ENCODE measurements at regions not wholly inside any gene's neighbourhood (a gene's known extent, or its start where the extent isn't known, plus 50 kb on each side); places are given as distances from the start of the nearest gene placed in this dataset.

GRCh38 chr11:86138958-86139357, 70.1 kb upstream of the PICALM start:
- no peak for DNase-seq
- Histone ChIP-seq H3K36me3 (ENCODE audit: low read depth, low read length) (no peaks in the 10 kb centered on the region), H3K4me1 (ENCODE audit: insufficient read depth, low read length) (peaks cover 10% of the 10 kb centered on the region; the same call in 1 of the 2 replicates), H3K79me2 (ENCODE audit: low read length) (no peaks in the 10 kb centered on the region), H3F3A (ENCODE audit: low read length, unreplicated experiment) (no peaks in the 10 kb centered on the region), H3K9me2 (replicated peaks; ENCODE audit: low read length) (no peaks in the 10 kb centered on the region), H3K4me3 (ENCODE audit: low read length) (no peak overlapping the region), H3K27ac (ENCODE audit: low read length) (no peak overlapping the region), H3K9ac (ENCODE audit: low read length) (no peak overlapping the region), H3K27me3 (ENCODE audit: low read length) (no peaks in the 10 kb centered on the region), H3K4me2 (ENCODE audit: low read length) (no peak overlapping the region), H4K20me1 (ENCODE audit: low read length) (no peaks in the 10 kb centered on the region), H3K9me3 (ENCODE audit: low read length) (no peaks in the 10 kb centered on the region), H2AFZ (ENCODE audit: low read length) (no peak overlapping the region)
- TF ChIP-seq EZH2phosphoT487 (IDR thresholded peaks at IDR 0.05; ENCODE audit: borderline replicate concordance, low read length) = no peak
- no peak for TF ChIP-seq CTCF (conservative IDR thresholded peaks at IDR 0.05; ENCODE audit: low read depth, low read length)
- no peak for TF ChIP-seq EZH2 (IDR thresholded peaks at IDR 0.05; ENCODE audit: low read length, unreplicated experiment)
- CTCF ChIA-PET = no interaction called here
- BruUV-seq (replicated peaks) = no TSS peak
- POLR2A ChIA-PET (ENCODE audit: unreplicated experiment) = no interaction called here
- intact Hi-C loops (cut with micrococcal nuclease) = no loop called here
- ATAC-seq = no peak

- intact Hi-C loops (cut with micrococcal nuclease) = no loop called here
- no peaks in the 10 kb centered on the region for H3K9me2 ChIP-seq (replicated peaks; ENCODE audit: low read length)
- no peaks in the 10 kb centered on the region for H3K36me3 ChIP-seq (ENCODE audit: low read depth, low read length)
- H3K4me3 ChIP-seq (ENCODE audit: low read length) = no peak overlapping the region
- H2AFZ ChIP-seq (ENCODE audit: low read length) = no peak overlapping the region
- H3K9me3 ChIP-seq (ENCODE audit: low read length) = no peaks in the 10 kb centered on the region
- H3K27ac ChIP-seq (ENCODE audit: low read length) = no peak overlapping the region
- POLR2A ChIA-PET (ENCODE audit: unreplicated experiment) = no interaction called here
- no peaks in the 10 kb centered on the region for H3F3A ChIP-seq (ENCODE audit: low read length, unreplicated experiment)
- CTCF ChIA-PET = no interaction called here
- H3K79me2 ChIP-seq (ENCODE audit: low read length) = no peaks in the 10 kb centered on the region
- TF ChIP-seq EZH2 (IDR thresholded peaks at IDR 0.05; ENCODE audit: low read length, unreplicated experiment) = no peak
- H3K9ac ChIP-seq (ENCODE audit: low read length) = no peak overlapping the region
- DNase-seq = no peak
- no peaks in the 10 kb centered on the region for H3K27me3 ChIP-seq (ENCODE audit: low read length)
- no peak for ATAC-seq
- H3K4me2 ChIP-seq (ENCODE audit: low read length) = no peak overlapping the region
- H3K4me1 ChIP-seq (ENCODE audit: insufficient read depth, low read length) = peaks cover 10% of the 10 kb centered on the region; the same call in 1 of the 2 replicates
- H4K20me1 ChIP-seq (ENCODE audit: low read length) = no peaks in the 10 kb centered on the region
- no TSS peak for BruUV-seq (replicated peaks)
Observed at GRCh38 chr11:86136538-86136937, 67.7 kb upstream of the PICALM start.

- no peak for DNase-seq
- Histone ChIP-seq H3K4me2 (ENCODE audit: low read length) (no peak overlapping the region), H3K36me3 (ENCODE audit: low read depth, low read length) (no peaks in the 10 kb centered on the region), H3K27ac (ENCODE audit: low read length) (no peak overlapping the region), H3K27me3 (ENCODE audit: low read length) (no peaks in the 10 kb centered on the region), H4K20me1 (ENCODE audit: low read length) (no peaks in the 10 kb centered on the region), H3K9me3 (ENCODE audit: low read length) (no peaks in the 10 kb centered on the region), H3K9me2 (replicated peaks; ENCODE audit: low read length) (no peaks in the 10 kb centered on the region), H3K4me3 (ENCODE audit: low read length) (no peak overlapping the region), H3K4me1 (ENCODE audit: insufficient read depth, low read length) (peaks cover 10% of the 10 kb centered on the region; the same call in 1 of the 2 replicates), H3K79me2 (ENCODE audit: low read length) (no peaks in the 10 kb centered on the region), H3K9ac (ENCODE audit: low read length) (no peak overlapping the region), H3F3A (ENCODE audit: low read length, unreplicated experiment) (no peaks in the 10 kb centered on the region), H2AFZ (ENCODE audit: low read length) (no peak overlapping the region)
- intact Hi-C loops (cut with micrococcal nuclease) = no loop called here
- no peak for ATAC-seq
- TF ChIP-seq EZH2 (IDR thresholded peaks at IDR 0.05; ENCODE audit: low read length, unreplicated experiment) (no peak), CTCF (conservative IDR thresholded peaks at IDR 0.05; ENCODE audit: low read depth, low read length) (no peak), EZH2phosphoT487 (IDR thresholded peaks at IDR 0.05; ENCODE audit: borderline replicate concordance, low read length) (no peak)
- ChIA-PET CTCF (no interaction called here), POLR2A (ENCODE audit: unreplicated experiment) (no interaction called here)
- no TSS peak for BruUV-seq (replicated peaks)
Observed at GRCh38 chr11:86135319-86135714, 66.4 kb upstream of the PICALM start.

All from PC-3 (cell line).